GM18502 (cell line): ENCODE measurements at regions not wholly inside any gene's neighbourhood (a gene's known extent, or its start where the extent isn't known, plus 50 kb on each side); places are given as distances from the start of the nearest gene placed in this dataset.
"Not testable (repeated sequence)": the region's sequence is repeated elsewhere in the genome, so short reads cannot be mapped to it uniquely, and the experiment has no call there.

Source experiments
- ATAC-seq: cut with Tn5 transposase; IDR thresholded peaks from one replicate; pipeline ENCODE4 v1.9.1; 2021; ENCODE audit warnings: mild to moderate bottlenecking; ENCODE audit not compliant: unreplicated experiment, poor library complexity

- ATAC-seq: not testable (repeated sequence)
Observed at GRCh38 chr16:88184566-88185355, 198.0 kb upstream of the ZNF469 start.

- ATAC-seq: not testable (repeated sequence)
Observed at GRCh38 chr16:88185406-88185805, 197.4 kb upstream of the ZNF469 start.

- ATAC-seq: not testable (repeated sequence)
Observed at GRCh38 chr16:88185976-88186888, 196.5 kb upstream of the ZNF469 start.

GRCh38 chr16:88186889-88187870 is 195.6 kb upstream of the ZNF469 start:
- not testable (repeated sequence) for ATAC-seq

- ATAC-seq: not testable (repeated sequence)
Observed at GRCh38 chr16:88188171-88188895, 194.4 kb upstream of the ZNF469 start.

- not testable (repeated sequence) for ATAC-seq
Observed at GRCh38 chr16:88190592-88191095, 192.1 kb upstream of the ZNF469 start.

GRCh38 chr16:88191168-88191567 is 191.6 kb upstream of the ZNF469 start:
- not testable (repeated sequence) for ATAC-seq

- ATAC-seq: no peak
Observed at GRCh38 chr16:88192601-88193000, 190.2 kb upstream of the ZNF469 start.

- ATAC-seq: not testable (repeated sequence)
Observed at GRCh38 chr16:88193706-88194396, 188.9 kb upstream of the ZNF469 start.

- no peak for ATAC-seq
Observed at GRCh38 chr16:88194397-88195268, 188.1 kb upstream of the ZNF469 start.

GRCh38 chr16:88195269-88195705 is 187.5 kb upstream of the ZNF469 start:
- ATAC-seq: no peak

- ATAC-seq: no peak
Observed at GRCh38 chr16:88195911-88196465, 186.8 kb upstream of the ZNF469 start.

GRCh38 chr16:88196471-88197400 is 186.0 kb upstream of the ZNF469 start:
- ATAC-seq: no peak

GRCh38 chr16:88197481-88198456 is 185.0 kb upstream of the ZNF469 start:
- ATAC-seq: no peak
